HepG2 (cell line): ENCODE measurements at regions not wholly inside any gene's neighbourhood (a gene's known extent, or its start where the extent isn't known, plus 50 kb on each side); places are given as distances from the start of the nearest gene placed in this dataset.

Experiments used
- ARNT ChIP-seq: fragments of 450-650 bp; IDR thresholded peaks from 2 replicates; pipeline ENCODE4 v1.6.1; 2017
- ZNF121 ChIP-seq: sonication (generic); formaldehyde crosslinking; IDR thresholded peaks from 2 replicates; pipeline ENCODE4 v1.5.0; 2020; ENCODE audit warnings: mild to moderate bottlenecking, missing genetic modification reagents
- ZNF274 ChIP-seq: sonication (generic); formaldehyde crosslinking; IDR thresholded peaks from 2 replicates; pipeline ENCODE4 v1.5.1; 2020; ENCODE audit warnings: mild to moderate bottlenecking, missing genetic modification reagents
- ZNF839 ChIP-seq: sonication (generic); formaldehyde crosslinking; IDR thresholded peaks from 2 replicates; pipeline ENCODE4 v1.4.0; 2020; ENCODE audit warnings: missing genetic modification reagents, mild to moderate bottlenecking, borderline replicate concordance
- ZSCAN20 ChIP-seq: sonication (generic); formaldehyde crosslinking; IDR thresholded peaks from 2 replicates; pipeline ENCODE4 v1.4.0; 2020; ENCODE audit warnings: missing genetic modification reagents, mild to moderate bottlenecking, borderline replicate concordance
- TF ChIP-seq, protein P1 (sequence below): sonication (generic); formaldehyde crosslinking; IDR thresholded peaks from 2 replicates; pipeline ENCODE4 v1.5.0; 2020; ENCODE audit warnings: mild to moderate bottlenecking, missing genetic modification reagents, moderate library complexity

DNA sequence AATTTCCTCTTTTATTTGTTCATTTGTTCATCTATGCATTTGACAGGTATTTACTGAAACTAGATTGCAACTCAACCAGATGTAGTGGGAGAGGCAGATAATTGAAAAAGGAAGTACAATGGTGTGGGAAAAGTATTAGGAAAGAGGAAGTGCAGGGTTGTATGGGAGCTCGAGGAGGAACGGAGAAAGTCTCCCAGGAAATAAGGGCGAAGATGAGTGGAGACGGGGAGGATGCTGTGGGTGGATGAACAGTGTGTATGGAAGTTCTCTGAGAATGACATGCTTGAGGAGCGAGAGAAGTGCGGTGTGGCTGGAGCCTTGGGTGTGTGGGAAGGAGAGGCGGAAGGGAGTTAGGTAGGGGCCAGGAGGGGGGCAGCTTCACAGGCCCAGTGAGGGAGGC lies 87.5 kb upstream of the DHX15 start:
- TF ChIP-seq ZNF121: no peak
- TF ChIP-seq, protein P1, sequence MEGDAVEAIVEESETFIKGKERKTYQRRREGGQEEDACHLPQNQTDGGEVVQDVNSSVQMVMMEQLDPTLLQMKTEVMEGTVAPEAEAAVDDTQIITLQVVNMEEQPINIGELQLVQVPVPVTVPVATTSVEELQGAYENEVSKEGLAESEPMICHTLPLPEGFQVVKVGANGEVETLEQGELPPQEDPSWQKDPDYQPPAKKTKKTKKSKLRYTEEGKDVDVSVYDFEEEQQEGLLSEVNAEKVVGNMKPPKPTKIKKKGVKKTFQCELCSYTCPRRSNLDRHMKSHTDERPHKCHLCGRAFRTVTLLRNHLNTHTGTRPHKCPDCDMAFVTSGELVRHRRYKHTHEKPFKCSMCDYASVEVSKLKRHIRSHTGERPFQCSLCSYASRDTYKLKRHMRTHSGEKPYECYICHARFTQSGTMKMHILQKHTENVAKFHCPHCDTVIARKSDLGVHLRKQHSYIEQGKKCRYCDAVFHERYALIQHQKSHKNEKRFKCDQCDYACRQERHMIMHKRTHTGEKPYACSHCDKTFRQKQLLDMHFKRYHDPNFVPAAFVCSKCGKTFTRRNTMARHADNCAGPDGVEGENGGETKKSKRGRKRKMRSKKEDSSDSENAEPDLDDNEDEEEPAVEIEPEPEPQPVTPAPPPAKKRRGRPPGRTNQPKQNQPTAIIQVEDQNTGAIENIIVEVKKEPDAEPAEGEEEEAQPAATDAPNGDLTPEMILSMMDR (CRISPR knock-in tag): no peak
- no peak for TF ChIP-seq ZNF274 (CRISPR knock-in tag)
- no peak for TF ChIP-seq ARNT
- no peak for TF ChIP-seq ZSCAN20 (CRISPR knock-in tag)
- no peak for TF ChIP-seq ZNF839 (CRISPR knock-in tag)
